Kidney epithelial cell (primary cell): ENCODE measurements at regions not wholly inside any gene's neighbourhood (a gene's known extent, or its start where the extent isn't known, plus 50 kb on each side); places are given as distances from the start of the nearest gene placed in this dataset.

Experiments used
- DNase-seq: peaks from one replicate; pipeline ENCODE4 v3.0.0-alpha.2; 2010; ENCODE audit warnings: low read depth
- H3K27me3 ChIP-seq: 2 replicates; pipeline ENCODE4 v1.6.0; 2011; ENCODE audit warnings: low read length; ENCODE audit not compliant: control insufficient read depth, insufficient read depth
- H3K36me3 ChIP-seq: 2 replicates; pipeline ENCODE4 v1.5.1; 2011; ENCODE audit warnings: low read length; ENCODE audit not compliant: control insufficient read depth, insufficient read depth
- H3K4me3 ChIP-seq: 2 replicates; pipeline ENCODE4 v1.5.1; 2011; ENCODE audit warnings: low read depth, mild to moderate bottlenecking, control low read depth, low read length
- CTCF ChIP-seq: IDR thresholded peaks from 2 replicates; pipeline ENCODE4 v1.5.1; 2011; ENCODE audit warnings: mild to moderate bottlenecking, moderate library complexity, low read length, control low read depth, inconsistent platforms; ENCODE audit not compliant: insufficient read depth, poor library complexity, severe bottlenecking

DNA sequence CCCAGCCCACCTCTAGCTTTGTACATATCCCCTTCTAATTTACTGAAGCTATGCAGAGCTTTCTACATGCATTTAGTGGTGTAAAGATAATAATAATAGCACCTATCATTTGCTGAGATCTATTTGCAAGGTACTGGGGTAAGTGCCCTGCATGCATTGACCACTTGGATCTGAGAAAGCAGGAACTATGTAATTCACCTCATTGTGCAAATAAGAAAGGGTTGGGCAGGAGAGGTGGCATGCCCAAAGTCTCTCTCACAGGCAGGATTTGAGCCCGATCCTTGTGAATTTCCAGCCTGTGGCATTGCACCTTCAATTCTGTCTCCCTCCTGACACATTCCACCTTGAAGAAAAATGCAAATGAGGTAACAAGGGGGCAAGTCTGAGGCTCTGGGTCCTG is 352.3 kb upstream of the EEF2KMT start:
- DNase-seq = no peak
- Histone ChIP-seq H3K36me3 (no peaks in the 10 kb centered on the region), H3K4me3 (no peak overlapping the region), H3K27me3 (no peaks in the 10 kb centered on the region)
- TF ChIP-seq CTCF = no peak

DNA sequence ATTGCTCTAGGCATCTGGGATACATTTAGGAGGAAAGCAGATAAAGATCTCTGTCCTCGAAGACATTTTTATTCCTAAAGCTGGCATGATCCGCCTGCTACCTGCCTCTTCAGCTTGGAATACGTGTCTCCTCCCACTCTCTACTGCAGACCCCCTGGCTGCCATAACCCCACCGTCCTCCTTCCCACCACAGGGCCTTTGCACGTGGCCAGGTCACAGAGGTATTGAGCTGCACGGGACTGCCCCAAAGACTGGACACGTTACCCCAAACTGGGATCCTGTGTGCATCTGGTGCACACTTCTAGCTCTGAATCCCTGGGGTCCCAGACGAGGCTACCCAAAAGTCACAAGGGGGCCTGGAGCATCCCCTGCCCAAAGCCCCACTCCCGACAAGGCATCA is 351.2 kb upstream of the EEF2KMT start:
- Histone ChIP-seq H3K36me3 (no peaks in the 10 kb centered on the region), H3K4me3 (no peak overlapping the region), H3K27me3 (no peaks in the 10 kb centered on the region)
- no peak for DNase-seq
- no peak for TF ChIP-seq CTCF

- no peak for TF ChIP-seq CTCF
Measured at GRCh38 chr16:5447734-5448133, 350.1 kb upstream of the EEF2KMT start.

GRCh38 chr16:5446623-5447240 is 349.1 kb upstream of the EEF2KMT start:
- H3K4me3 ChIP-seq = no peak overlapping the region
- no peak for DNase-seq
- H3K36me3 ChIP-seq = no peaks in the 10 kb centered on the region
- no peak for TF ChIP-seq CTCF
- no peaks in the 10 kb centered on the region for H3K27me3 ChIP-seq

More at GRCh38 chr16:5447734-5448133, 350.1 kb upstream of the EEF2KMT start:
- Histone ChIP-seq H3K36me3 (no peaks in the 10 kb centered on the region), H3K4me3 (no peak overlapping the region), H3K27me3 (no peaks in the 10 kb centered on the region)
- DNase-seq = no peak

DNA sequence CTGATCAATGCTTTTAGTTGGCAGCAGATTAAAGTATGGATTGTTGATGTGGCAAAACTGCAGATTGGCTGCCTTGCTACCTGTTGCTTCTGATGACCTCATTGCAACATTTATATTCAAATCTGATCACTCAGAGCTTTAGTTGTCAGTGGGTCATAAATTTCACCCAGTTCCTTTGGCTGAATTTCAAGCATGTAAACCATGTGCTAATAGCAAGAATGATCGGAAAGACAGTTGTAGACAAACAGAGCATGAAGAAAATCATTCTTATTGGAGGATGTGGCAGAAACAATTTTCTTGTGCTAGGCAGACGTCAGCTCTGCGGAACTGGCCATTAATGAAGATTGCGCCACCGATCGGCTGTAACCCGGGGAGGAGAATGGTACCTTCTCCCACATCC is 346.6 kb upstream of the EEF2KMT start:
- TF ChIP-seq CTCF = no peak
- Histone ChIP-seq H3K27me3 (no peaks in the 10 kb centered on the region), H3K36me3 (no peaks in the 10 kb centered on the region), H3K4me3 (no peak overlapping the region)
- DNase-seq = no peak

- H3K36me3 ChIP-seq = no peaks in the 10 kb centered on the region
- TF ChIP-seq CTCF = no peak
- H3K4me3 ChIP-seq = no peak overlapping the region
Measured at GRCh38 chr16:5442986-5443385, 345.4 kb upstream of the EEF2KMT start.

More at GRCh38 chr16:5442986-5443385, 345.4 kb upstream of the EEF2KMT start:
- no peak for DNase-seq
- no peaks in the 10 kb centered on the region for H3K27me3 ChIP-seq
